Islet precursor cell (in vitro differentiated cells): ENCODE measurements at regions not wholly inside any gene's neighbourhood (a gene's known extent, or its start where the extent isn't known, plus 50 kb on each side); places are given as distances from the start of the nearest gene placed in this dataset.

Experiments used
- DNase-seq: peaks from one replicate; pipeline ENCODE4 v3.0.0-alpha.2; 2018

DNA sequence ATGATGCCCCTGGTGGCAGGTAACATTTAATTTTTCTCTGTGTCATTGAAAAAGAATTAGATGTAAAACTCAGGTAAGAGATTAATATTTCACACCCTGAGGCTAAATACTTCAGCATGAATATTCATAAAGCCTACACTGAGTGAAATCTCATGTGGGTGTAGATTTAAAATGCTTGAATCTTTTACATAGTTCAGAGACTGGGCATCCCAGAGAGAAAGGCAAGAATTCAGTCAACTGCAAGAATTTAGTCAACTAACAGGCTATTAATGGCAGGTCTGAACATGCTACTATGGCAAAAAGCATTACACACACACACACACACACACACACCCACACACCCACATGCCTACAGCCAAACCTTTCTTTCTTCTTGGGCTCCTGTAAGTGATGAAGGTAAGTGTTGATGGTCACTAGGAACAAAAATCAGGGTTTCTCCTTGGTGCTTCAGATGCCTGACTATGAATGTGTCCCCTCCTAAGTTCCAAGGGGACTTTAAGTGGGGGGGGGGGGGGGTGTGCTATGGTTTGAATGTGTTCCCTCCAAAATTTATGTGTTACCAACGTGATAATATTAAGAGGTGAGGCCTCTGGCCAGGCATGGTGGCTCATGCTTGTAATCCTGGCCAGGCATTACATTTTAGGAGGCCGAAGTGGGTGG is 63.7 kb upstream of the PSMD7 start:
- no peak for DNase-seq

DNA sequence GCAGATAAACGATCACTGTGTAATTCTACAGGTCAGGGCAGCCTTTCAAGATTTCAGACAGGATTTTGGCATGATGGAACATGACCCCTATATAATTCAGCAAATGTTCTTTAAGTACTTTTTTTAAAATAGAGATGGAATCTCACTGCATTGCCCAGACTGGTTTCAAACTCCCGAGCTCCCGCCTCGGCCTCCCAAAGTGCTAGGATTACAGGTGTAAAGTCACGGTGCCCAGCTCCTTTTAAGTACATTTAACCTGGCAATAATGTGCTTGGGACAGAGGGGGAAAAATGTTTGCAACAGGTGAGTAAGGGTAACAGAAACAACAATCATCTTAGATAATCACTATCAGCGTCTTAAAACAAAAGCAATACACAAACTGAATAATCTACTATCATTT is 66.5 kb upstream of the PSMD7 start:
- DNase-seq, result no peak

DNA sequence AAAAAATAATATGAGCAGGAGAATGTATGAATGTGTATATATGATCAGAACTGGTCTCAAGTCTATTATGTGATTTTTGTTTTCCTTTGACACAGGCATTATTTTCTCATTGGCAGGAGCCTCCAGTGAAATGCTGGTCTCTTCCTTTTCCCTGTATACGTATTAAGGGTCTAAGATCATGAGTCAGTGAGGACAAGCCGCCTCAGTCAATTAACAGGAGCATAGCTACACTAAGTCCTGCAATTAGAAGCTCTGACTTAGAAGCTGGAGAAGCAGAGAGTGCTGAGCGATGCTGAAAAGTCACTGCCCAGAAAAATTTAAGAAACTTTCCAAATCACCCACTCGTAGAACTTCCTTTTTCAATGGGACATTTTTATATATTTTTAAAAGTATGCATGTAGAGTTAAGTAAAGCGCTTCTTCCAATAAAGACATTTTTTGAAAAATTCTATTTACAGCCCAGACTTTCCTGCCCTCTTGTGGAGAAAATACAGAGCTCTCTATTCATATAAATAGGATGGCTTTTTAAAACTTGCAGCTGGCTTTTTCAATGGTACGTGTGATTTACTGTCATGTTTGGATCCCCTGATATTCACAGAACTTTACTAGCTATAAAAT is 70.2 kb upstream of the PSMD7 start:
- DNase-seq, result peak; percentile 66

DNA sequence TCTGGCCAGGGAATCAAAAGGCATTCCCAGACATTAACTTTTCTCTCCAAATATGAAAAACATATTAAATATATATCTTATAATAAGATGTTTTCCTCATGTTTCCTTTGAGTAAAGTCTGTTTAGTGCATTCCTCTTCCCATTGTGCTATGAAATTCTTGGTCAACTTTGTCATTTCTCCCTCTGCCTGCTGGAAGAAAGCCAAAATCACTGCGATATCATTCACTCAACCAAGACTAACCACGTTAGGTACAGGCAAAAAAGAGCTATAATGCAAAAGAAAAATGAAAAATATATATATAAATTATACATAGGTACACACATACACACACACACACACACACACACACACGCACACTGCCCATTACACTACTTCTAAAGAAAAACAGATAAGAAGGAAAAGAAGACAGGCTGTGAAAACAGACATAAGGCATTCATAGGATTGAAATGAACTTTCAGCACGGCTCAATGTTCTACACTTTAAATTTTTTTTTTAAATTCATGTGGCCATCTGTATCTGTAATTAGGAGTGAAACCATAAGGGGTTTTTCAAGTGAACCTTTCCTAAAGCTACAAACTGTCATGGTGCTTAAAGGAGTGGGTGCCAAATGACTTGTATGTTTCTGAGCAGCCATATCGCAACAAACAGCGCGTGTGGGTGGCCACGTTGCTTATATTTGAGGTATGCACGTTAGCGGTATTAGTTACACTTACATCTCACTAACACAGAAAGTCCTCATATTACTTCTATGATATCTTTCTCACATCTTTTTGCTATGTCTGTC is 71.6 kb upstream of the PSMD7 start:
- no peak for DNase-seq

DNA sequence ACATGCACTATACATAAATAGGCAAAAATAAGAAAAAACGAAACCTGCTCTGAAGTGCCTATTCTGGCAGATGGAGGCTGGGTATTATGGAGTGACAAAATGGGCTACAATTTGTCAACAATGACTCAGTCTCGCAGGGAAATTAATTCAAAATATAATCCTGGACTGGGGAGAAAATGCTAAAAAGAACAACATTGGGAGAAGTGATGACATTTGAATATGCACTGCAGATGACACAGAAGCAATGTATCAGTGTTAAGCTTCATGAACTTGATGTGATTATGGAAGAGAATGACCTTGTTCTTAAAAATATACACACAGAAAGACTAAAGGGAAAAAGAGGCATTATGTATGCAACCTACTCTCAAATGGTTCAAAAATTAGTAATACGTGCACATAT is 74.8 kb upstream of the PSMD7 start:
- DNase-seq, result no peak

DNA sequence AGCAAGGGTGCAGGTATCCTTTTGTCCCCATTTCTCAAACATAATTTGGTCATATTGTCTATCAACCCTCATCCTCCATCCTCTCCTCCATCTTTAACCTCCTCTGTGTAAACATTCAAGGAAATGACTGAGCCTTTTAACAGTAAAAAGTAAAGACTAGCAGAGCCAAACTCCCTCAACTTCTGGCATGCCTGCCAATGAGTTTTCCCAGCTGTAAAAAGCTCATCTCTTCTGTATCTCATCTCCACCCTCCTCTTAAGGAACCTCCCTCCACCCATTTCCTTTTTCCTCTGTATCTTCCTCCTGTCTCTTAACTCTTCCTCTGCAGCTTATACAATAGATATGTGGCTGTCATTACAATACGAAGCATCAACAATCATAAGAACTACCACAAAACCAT is 76.9 kb upstream of the PSMD7 start:
- no peak for DNase-seq

DNA sequence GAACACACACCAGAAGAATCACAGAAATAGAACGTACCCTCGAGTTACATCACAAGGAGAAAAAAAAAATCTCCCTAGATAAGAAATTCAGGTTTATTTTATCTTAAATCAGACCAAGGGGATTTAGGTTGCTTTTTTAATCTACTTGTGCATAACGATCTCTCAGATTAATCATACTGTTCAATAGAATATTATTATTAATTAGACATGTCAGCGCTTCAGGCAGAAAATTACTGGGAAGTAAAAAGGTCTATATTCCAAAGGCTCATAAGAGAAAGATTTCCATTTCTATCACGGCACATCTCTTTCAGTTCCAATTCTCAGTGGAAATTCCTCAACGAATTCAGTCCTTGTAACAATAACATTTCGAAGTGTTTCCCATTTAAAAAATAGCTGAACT is 77.7 kb upstream of the PSMD7 start:
- no peak for DNase-seq

DNA sequence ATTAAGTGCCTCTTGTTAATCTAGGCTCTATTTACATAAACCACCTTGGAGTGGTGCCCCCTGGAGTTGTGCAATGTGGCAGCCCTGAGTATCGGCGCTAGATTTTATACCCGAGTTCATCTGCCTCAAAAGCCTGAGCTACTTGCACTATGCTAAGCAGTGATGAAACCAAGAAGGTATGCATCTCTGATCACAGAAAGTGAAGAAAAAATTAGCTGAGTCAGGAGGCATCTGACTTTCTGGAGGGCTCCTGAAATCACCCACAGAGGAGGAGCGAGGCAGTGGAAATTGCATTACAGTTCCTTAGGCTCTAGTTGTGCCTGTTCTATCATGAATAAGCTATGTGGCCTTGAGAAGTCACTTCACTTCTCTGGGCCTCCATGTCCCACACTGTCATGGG is 80.3 kb upstream of the PSMD7 start:
- peak; percentile 54 for DNase-seq

DNA sequence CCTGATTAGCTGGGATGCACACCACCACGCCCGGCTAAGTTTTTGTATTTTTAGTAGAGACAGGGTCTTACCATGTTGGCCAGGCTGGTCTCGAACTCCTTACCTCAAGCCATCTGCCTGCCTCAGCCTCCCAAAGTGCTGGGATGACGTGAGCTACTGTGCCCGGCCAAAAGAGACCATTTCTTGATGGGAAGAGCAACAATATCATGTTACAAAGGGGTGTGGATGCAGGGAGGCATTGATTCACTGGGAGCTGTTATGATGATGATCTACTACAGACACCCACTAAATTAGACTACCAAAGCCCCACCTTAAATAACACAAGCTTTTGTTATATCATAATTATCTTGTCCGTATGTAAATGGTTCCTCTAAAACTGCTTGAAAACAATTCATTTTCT is 81.4 kb upstream of the PSMD7 start:
- no peak for DNase-seq

DNA sequence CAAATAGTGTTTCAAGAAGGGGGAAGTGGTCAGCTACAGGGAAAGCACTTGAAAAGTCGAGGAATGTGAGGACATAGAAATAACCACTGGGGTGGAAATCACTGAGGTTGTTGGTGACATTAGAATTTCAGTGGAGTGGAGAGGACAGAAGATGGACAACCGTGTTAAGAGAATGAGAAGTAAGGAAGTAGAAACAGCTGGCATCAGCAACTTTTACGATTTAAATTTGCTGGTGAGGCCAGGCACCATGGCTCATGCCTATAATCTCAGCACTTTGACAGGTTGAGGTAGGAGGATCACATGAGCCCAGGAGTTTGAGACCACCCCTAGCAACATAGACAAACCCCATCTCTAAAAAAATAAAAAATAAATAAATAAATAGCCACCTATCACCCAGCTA is 83.2 kb upstream of the PSMD7 start:
- no peak for DNase-seq

DNA sequence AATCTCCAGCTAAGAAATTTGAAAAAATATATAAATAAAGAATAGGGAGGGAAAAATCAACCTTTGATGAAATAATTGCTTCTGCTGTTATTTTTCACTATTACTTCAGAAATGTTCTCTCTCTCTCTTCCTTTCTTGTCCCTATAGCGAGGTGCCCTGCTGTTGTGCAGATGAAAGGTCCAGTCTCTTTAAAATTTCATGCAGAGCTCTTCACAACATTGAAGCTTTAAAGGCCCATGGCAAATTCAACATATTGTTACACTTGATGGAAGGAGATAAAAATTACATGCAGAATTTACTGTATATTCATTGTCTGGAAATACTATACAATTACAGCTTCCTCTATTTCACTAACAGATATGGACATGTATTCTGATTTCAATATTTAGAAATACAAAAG is 86.4 kb upstream of the PSMD7 start:
- DNase-seq, result no peak

DNA sequence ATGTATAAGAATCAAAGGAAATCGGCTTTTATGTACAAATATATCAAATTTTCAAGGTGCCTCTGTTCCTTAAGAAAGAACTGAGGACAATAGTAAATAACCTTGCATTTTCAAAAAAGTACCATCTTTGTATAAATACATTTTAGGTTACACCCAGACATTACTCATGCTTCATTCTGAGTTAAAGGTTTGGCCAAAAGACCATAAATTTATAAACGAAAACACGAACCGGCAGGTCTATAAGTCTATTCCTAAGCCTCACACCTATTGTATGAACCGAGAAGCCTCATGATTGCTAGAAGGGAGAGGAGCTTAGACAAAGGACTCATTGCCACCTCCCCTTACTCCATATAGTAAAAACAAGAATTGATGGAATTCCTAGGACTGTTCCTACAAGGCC is 94.6 kb upstream of the PSMD7 start:
- DNase-seq, result no peak

DNA sequence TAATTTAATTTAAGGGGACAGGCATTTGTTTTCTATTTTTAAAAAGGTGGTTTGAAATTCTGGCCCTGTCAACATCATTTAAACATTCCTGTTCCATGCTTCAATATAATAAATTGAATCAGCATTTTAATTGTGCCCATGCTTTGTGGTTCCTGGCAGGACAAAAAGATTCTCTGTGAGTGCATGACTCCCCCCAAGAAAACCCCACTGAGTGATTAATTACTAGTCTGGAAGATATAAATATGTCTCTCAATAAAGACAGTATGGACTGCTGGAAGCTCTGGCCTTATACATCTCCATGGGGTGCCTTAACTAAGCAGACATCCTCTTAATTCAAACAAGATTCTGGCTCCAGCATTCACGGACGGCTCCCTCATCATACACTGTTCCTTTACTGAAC is 95.0 kb upstream of the PSMD7 start:
- no peak for DNase-seq

DNA sequence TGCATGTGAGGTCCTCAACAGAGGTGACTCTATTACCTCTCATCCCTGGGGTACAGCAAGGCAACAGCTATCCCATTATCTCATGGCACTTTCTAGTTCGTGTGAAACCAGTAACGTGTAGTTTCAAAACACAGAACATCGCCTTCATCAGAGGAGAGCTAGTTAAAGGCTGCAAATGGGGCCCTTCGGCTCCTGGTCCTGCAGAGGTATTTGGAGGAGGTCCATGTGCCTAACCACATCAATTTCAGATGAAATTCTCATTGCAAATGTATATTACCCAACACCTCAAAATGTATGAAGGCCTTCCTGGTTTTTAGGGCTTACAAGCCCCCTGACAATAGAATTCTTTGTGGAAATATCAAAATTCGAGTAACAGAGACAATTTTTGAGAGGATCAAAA is 95.7 kb upstream of the PSMD7 start:
- DNase-seq, result no peak

DNA sequence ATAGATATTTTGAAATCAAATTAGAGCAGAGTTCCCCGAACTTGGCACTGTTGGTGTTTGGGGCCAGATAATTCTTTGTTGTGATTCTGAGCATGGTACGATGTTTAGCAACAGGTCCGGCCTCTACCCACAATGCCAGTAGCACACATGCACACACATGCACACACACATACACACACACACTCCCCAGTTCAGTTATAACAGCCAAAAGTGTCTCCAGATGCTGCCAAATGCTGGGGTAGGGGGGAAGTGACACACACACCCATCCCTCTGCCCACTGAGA is 96.8 kb upstream of the PSMD7 start:
- DNase-seq, result no peak

DNA sequence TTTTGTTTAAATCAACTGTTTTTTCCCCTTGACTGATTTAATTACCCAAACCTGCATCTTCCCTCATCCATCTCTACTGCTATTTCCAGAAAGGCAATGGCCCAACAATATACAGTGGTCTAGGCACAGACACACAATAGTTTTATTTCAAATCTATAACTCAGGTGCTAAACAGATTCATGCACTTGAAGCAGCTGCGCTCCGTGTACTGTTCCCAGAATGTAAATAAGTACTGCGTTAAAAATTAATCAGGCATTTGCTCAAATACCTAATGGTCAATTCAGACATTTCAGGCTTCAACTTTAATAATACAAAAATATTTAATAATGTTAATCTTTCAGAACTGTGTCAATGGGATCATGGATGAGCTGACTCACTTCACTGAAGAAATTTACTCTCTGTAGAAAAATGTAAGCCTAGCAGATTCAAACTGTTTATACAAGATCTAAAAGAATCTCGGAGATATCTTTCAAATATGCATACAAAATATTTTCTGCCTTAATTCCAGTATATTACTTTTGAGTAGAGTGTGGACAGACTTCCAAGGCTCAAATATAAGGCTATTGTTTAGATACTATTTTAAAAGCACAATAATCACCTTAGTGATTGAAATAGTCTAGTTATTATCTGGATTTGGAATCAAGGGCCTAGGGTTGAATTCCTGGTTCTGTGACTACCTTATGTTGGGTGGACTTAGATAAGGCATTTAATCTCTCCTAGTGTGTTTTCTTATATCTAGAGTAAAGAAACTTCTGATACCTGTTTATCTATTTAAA is 97.4 kb upstream of the PSMD7 start:
- no peak for DNase-seq

DNA sequence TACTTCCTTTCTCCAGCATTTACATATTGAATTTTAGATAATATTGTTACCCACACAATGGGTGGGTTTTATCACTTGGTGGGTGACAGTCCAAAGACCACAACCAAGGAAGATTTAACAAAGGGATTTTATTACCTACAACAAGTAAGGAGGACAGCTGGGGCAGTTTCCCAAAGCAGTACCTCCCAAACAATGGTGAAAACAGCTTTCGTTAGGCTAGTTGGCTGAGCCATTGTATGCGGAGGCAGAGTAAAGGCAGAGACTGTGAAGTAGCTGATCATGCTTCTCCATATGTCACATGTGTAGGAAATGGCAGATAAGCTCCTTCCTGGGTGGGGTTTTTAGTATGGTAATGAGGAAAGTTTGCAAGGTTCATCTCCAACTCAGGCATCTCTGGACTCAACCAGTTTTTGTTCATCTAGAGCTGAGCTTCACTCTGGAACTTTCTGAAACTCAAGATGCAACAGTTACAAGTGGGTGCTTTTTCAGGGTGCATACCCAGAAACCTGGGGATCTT is 104.3 kb upstream of the PSMD7 start:
- no peak for DNase-seq

DNA sequence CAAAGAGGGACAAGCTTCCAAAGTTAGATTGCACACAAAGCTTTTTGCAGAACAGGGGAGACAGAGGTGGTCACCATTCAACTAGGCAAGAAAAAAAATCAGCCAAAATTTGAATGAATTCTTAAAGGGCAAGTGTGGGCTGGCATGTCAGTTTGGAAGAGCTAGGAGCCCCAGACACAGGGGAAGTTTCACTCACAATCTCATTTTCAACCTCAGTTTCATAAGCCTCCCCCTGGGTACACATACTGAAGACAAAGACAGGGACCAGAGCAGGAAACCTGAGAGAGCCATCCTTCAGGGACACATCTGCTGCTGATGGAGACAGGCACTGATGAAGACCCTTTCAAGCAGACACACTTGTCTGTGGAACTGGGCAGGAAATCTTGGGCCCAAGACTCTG is 106.3 kb upstream of the PSMD7 start:
- DNase-seq, result no peak

DNA sequence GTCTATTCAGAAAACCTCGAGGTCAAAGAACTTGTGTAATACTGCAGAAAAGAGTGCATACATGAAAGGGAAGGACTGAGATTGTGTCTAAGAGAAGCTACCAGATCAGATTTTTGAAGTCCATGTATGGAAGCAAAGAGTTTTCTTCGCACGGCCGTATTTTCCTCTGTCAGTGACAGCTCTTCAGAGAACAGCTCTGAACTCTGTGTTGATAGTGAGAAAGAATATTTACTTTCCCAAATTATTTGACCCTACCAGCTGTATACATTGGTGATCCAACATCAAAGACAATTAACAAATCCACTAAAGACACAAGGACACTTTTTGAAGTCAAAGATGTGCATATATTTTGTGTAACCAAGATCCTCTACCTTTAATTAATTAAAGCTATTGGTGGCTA is 107.8 kb upstream of the PSMD7 start:
- DNase-seq, result no peak

DNA sequence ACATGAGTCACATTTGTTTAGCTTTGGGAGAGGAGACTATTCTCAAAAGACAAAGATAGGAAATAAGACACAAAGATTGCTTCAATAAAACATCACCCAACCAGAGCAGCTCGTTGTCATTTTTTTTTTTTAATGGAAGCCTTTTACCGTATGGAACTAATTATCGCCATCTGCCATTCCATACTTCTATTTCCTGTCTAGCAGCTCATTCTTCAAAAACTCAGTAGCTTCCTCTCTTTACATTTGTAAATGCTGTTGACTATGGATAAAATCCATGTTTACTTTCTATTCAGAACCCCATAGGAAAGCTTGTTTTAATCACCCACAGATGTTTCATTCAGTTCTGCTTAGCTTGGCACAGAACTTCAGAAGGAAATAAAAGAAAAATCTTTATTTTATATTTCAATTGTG is 110.0 kb upstream of the PSMD7 start:
- no peak for DNase-seq

DNA sequence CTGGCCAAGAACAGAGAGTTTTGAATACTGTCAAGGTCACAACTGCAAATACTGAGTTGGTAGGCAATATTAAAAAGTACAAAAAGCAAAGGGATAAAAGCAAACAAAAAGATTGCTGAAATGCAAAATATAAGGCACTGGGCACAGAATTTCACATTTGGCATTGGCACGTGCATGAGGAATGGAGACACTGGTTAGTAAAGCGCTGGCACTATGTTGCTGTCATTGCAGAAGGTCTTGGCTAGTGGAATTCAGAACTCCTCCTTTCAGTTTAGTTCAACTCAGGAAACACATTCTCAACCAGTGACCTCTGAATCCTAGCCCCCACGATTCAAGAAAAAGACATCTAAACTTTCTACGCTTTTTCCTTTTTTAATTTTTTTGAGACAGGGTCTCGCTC is 111.8 kb upstream of the PSMD7 start:
- no peak for DNase-seq

DNA sequence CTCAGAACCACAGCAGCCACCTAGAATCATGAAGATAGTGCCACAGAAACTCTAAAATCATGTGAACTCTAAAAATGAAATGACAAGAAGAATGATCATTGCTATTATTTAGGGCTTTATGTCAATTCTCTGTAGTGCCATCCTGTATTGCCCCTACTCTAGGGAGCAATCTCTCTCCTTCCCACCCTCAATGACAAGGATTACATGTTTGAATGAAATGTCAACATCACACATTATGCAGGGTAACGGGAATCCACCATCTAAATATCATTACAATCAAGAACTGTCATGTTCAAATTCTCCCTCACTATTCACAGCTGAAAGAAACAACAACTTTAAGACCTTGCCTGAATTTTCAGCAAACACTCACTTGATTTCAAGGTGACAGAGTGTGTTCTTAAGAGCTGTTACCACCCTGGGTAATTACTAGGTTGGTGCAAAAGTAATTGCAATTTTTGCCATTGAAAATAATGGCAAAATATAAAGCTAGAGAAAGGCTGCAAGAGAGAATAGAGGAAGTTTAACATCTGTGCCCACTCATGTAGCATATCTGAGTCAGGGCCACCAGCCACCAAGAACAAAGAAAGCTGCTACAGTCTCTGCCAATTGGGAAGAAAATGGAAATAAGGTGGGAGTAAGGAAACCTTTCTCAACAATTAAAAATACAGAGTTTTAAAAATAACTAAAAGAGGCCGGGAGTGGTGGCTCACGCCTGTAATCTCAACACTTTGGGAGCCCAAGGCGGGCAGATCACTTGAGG is 112.8 kb upstream of the PSMD7 start:
- no peak for DNase-seq
